ENCODE measurements at regions not wholly inside any gene's neighbourhood (a gene's known extent, or its start where the extent isn't known, plus 50 kb on each side); places are given as distances from the start of the nearest gene placed in this dataset.

GRCh38 chr19:29879655-29879974 is 62.4 kb upstream of the URI1 start:
- no peaks in the 10 kb centered on the region for H3K36me3 ChIP-seq (ENCODE audit: low read depth)
- ATAC-seq (ENCODE audit: low read depth) (no peak), DNase-seq (ENCODE audit: low spot score) (no peak)
- TF ChIP-seq, protein P1, sequence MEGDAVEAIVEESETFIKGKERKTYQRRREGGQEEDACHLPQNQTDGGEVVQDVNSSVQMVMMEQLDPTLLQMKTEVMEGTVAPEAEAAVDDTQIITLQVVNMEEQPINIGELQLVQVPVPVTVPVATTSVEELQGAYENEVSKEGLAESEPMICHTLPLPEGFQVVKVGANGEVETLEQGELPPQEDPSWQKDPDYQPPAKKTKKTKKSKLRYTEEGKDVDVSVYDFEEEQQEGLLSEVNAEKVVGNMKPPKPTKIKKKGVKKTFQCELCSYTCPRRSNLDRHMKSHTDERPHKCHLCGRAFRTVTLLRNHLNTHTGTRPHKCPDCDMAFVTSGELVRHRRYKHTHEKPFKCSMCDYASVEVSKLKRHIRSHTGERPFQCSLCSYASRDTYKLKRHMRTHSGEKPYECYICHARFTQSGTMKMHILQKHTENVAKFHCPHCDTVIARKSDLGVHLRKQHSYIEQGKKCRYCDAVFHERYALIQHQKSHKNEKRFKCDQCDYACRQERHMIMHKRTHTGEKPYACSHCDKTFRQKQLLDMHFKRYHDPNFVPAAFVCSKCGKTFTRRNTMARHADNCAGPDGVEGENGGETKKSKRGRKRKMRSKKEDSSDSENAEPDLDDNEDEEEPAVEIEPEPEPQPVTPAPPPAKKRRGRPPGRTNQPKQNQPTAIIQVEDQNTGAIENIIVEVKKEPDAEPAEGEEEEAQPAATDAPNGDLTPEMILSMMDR (IDR thresholded peaks at IDR 0.05; ENCODE audit: poor library complexity, severe bottlenecking), result no peak
- H3K9me3 ChIP-seq (ENCODE audit: severe bottlenecking), result no peaks in the 10 kb centered on the region
- no peaks in the 10 kb centered on the region for H3K27me3 ChIP-seq (ENCODE audit: insufficient read depth, poor library complexity, severe bottlenecking)
- no peak overlapping the region for H3K27ac ChIP-seq (ENCODE audit: poor library complexity, severe bottlenecking)
- H3K4me3 ChIP-seq (ENCODE audit: severe bottlenecking), result no peak overlapping the region
- no peaks in the 10 kb centered on the region for H3K4me1 ChIP-seq (ENCODE audit: insufficient read depth, poor library complexity, severe bottlenecking)

DNA sequence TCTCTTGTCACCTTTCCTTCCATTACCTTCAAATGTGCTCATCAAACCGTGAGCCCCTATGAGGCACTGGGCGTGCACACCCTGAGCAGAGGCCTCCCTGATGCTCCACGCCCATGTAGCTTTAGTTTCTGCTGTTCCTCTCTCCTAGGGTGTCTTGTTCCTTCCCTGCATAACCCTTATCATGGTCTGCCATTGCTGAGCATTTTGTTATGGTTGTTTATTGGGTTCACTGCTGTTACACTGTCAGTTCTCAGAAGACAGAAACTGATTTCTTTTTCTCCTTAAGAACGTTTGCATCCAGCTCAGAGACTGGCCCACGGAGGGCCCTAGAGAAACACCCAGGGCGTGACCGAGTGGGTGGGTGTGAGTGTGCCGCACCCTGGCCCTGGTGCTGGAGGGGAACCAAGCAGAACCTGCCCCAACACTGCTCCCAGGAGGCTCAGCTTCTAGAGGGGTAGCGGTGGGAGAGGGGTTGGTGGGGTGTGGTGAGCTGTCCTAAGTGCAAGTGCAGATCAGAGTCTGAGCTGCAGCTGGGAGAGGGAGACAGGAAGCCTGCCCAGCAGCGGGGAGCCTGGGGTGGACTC is 61.4 kb upstream of the URI1 start:
- H3K9me3 ChIP-seq (ENCODE audit: severe bottlenecking), result no peaks in the 10 kb centered on the region
- no peaks in the 10 kb centered on the region for H3K4me1 ChIP-seq (ENCODE audit: insufficient read depth, poor library complexity, severe bottlenecking)
- DNase-seq (ENCODE audit: low spot score) (no peak), ATAC-seq (ENCODE audit: low read depth) (no peak)
- TF ChIP-seq, protein P1 (IDR thresholded peaks at IDR 0.05; ENCODE audit: poor library complexity, severe bottlenecking), result no peak
- no peak overlapping the region for H3K27ac ChIP-seq (ENCODE audit: poor library complexity, severe bottlenecking)
- H3K4me3 ChIP-seq (ENCODE audit: severe bottlenecking), result no peak overlapping the region
- H3K27me3 ChIP-seq (ENCODE audit: insufficient read depth, poor library complexity, severe bottlenecking), result no peaks in the 10 kb centered on the region
- no peaks in the 10 kb centered on the region for H3K36me3 ChIP-seq (ENCODE audit: low read depth)

DNA sequence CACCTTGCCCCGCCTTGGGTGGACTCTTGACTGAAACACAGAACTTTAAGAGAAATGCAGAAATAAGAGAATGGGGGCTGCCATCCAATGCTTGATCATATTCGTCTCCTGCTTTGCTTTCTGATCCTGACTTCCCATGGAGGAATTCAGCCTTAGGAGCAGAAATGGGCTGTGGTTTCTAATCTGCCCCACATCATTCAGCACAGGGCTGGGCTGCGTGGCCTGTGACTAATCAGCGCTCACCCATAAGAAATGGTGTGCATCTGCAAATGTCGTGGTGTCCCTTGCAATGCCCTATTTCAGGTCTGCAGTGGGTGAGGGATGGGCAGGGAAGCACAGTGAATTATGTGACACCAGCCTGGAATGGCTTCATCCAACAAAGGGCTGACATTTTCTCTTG is 60.7 kb upstream of the URI1 start:
- no peak for DNase-seq (ENCODE audit: low spot score)
- no peak for ATAC-seq (ENCODE audit: low read depth)
- TF ChIP-seq, protein P1 (IDR thresholded peaks at IDR 0.05; ENCODE audit: poor library complexity, severe bottlenecking), result no peak
- H3K4me1 ChIP-seq (ENCODE audit: insufficient read depth, poor library complexity, severe bottlenecking), result no peaks in the 10 kb centered on the region
- no peaks in the 10 kb centered on the region for H3K27me3 ChIP-seq (ENCODE audit: insufficient read depth, poor library complexity, severe bottlenecking)
- no peak overlapping the region for H3K4me3 ChIP-seq (ENCODE audit: severe bottlenecking)
- H3K27ac ChIP-seq (ENCODE audit: poor library complexity, severe bottlenecking), result no peak overlapping the region
- H3K36me3 ChIP-seq (ENCODE audit: low read depth), result no peaks in the 10 kb centered on the region
- H3K9me3 ChIP-seq (ENCODE audit: severe bottlenecking), result no peaks in the 10 kb centered on the region

DNA sequence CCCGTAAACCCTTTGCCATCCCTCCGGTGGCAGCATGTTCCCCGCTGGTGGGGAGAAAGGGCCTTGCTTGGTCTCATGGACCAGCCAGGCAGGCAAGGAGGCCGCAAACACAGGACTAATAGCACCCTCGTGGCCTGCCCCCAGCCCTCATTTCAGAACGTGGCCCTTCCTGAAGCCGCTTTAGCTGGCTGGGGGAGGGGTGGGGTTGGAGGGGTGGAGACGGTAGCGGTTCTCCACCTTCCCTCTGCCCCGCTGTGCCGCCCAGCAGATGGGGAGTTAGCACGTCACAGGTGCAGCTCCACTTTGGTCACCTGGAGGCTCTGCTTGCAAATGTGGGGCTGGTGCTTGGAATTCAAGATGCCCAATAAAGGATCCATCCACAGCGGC is 59.3 kb upstream of the URI1 start:
- Histone ChIP-seq H3K4me1 (ENCODE audit: insufficient read depth, poor library complexity, severe bottlenecking) (no peaks in the 10 kb centered on the region), H3K4me3 (ENCODE audit: severe bottlenecking) (no peak overlapping the region), H3K36me3 (ENCODE audit: low read depth) (no peaks in the 10 kb centered on the region), H3K9me3 (ENCODE audit: severe bottlenecking) (no peaks in the 10 kb centered on the region), H3K27me3 (ENCODE audit: insufficient read depth, poor library complexity, severe bottlenecking) (no peaks in the 10 kb centered on the region), H3K27ac (ENCODE audit: poor library complexity, severe bottlenecking) (no peak overlapping the region)
- ATAC-seq (ENCODE audit: low read depth), result no peak
- TF ChIP-seq, protein P1 (IDR thresholded peaks at IDR 0.05; ENCODE audit: poor library complexity, severe bottlenecking), result no peak
- DNase-seq (ENCODE audit: low spot score), result no peak

- Histone ChIP-seq H3K4me3 (ENCODE audit: severe bottlenecking) (no peak overlapping the region), H3K27me3 (ENCODE audit: insufficient read depth, poor library complexity, severe bottlenecking) (no peaks in the 10 kb centered on the region), H3K4me1 (ENCODE audit: insufficient read depth, poor library complexity, severe bottlenecking) (no peaks in the 10 kb centered on the region), H3K9me3 (ENCODE audit: severe bottlenecking) (no peaks in the 10 kb centered on the region), H3K36me3 (ENCODE audit: low read depth) (no peaks in the 10 kb centered on the region), H3K27ac (ENCODE audit: poor library complexity, severe bottlenecking) (no peak overlapping the region)
- TF ChIP-seq, protein P1 (IDR thresholded peaks at IDR 0.05; ENCODE audit: poor library complexity, severe bottlenecking), result no peak
- DNase-seq (ENCODE audit: low spot score) (no peak), ATAC-seq (ENCODE audit: low read depth) (no peak)
Observed at GRCh38 chr19:29884044-29884443, 58.0 kb upstream of the URI1 start.
